TTC549 (cell line): ENCODE measurements at regions not wholly inside any gene's neighbourhood (a gene's known extent, or its start where the extent isn't known, plus 50 kb on each side); places are given as distances from the start of the nearest gene placed in this dataset.

Source experiments
- FAIRE-seq: peaks from 2 replicates; lab custom pipeline; 2012; peaks lifted over from hg19 to GRCh38; lab: Jason Lieb, UNC

- no peak for FAIRE-seq
Observed at GRCh38 chr2:19300961-19301360, 57.5 kb downstream of the OSR1 start.

GRCh38 chr2:19299522-19299921 is 58.9 kb downstream of the OSR1 start:
- FAIRE-seq: no peak

- no peak for FAIRE-seq
Observed at GRCh38 chr2:19299032-19299431, 59.4 kb downstream of the OSR1 start.

GRCh38 chr2:19297716-19298115 is 60.7 kb downstream of the OSR1 start:
- no peak for FAIRE-seq

GRCh38 chr2:19295998-19296502 is 62.4 kb downstream of the OSR1 start:
- FAIRE-seq: no peak

- no peak for FAIRE-seq
Observed at GRCh38 chr2:19292007-19292406, 66.4 kb downstream of the OSR1 start.

GRCh38 chr2:19288291-19288690 is 70.1 kb downstream of the OSR1 start:
- no peak for FAIRE-seq

- no peak for FAIRE-seq
Observed at GRCh38 chr2:19287324-19287723, 71.1 kb downstream of the OSR1 start.

GRCh38 chr2:19282305-19282704 is 76.1 kb downstream of the OSR1 start:
- FAIRE-seq: no peak

- FAIRE-seq: no peak
Observed at GRCh38 chr2:19274439-19274838, 84.0 kb downstream of the OSR1 start.

GRCh38 chr2:19272941-19273470 is 85.4 kb downstream of the OSR1 start:
- no peak for FAIRE-seq

GRCh38 chr2:19272039-19272438 is 86.4 kb downstream of the OSR1 start:
- FAIRE-seq: no peak

GRCh38 chr2:19264852-19265251 is 93.6 kb downstream of the OSR1 start:
- no peak for FAIRE-seq

- no peak for FAIRE-seq
Observed at GRCh38 chr2:19262150-19262549, 96.3 kb downstream of the OSR1 start.

- FAIRE-seq: no peak
Observed at GRCh38 chr2:19261061-19261460, 97.4 kb downstream of the OSR1 start.

GRCh38 chr2:19256121-19256601 is 102.3 kb downstream of the OSR1 start:
- FAIRE-seq: no peak

GRCh38 chr2:19255481-19255880 is 102.9 kb downstream of the OSR1 start:
- no peak for FAIRE-seq

- FAIRE-seq: no peak
Observed at GRCh38 chr2:19251554-19251953, 106.9 kb downstream of the OSR1 start.

GRCh38 chr2:19250906-19251305 is 107.5 kb downstream of the OSR1 start:
- no peak for FAIRE-seq

GRCh38 chr2:19247186-19247585 is 111.2 kb downstream of the OSR1 start:
- FAIRE-seq: no peak

GRCh38 chr2:19246496-19246895 is 111.9 kb downstream of the OSR1 start:
- FAIRE-seq: no peak

- no peak for FAIRE-seq
Observed at GRCh38 chr2:19244460-19245363, 113.7 kb downstream of the OSR1 start.

- no peak for FAIRE-seq
Observed at GRCh38 chr2:19238440-19239060, 119.9 kb downstream of the OSR1 start.
